HL-60 (cell line): ENCODE measurements at regions not wholly inside any gene's neighbourhood (a gene's known extent, or its start where the extent isn't known, plus 50 kb on each side); places are given as distances from the start of the nearest gene placed in this dataset.

Experiments
- POLR2AphosphoS5 ChIP-seq: IDR thresholded peaks from 2 replicates; pipeline ENCODE4 v1.6.1; 2012; ENCODE audit warnings: low read depth
- TF ChIP-seq, protein P1 (sequence below): IDR thresholded peaks from one replicate; pipeline ENCODE4 v1.5.1; 2011; ENCODE audit warnings: low read length, control low read depth, inconsistent platforms; ENCODE audit not compliant: insufficient read depth
- TF ChIP-seq, protein P2 (sequence below): IDR thresholded peaks from 2 replicates; pipeline ENCODE4 v1.6.1; 2012; ENCODE audit warnings: low read depth; ENCODE audit not compliant: insufficient replicate concordance

- TF ChIP-seq, protein P1, sequence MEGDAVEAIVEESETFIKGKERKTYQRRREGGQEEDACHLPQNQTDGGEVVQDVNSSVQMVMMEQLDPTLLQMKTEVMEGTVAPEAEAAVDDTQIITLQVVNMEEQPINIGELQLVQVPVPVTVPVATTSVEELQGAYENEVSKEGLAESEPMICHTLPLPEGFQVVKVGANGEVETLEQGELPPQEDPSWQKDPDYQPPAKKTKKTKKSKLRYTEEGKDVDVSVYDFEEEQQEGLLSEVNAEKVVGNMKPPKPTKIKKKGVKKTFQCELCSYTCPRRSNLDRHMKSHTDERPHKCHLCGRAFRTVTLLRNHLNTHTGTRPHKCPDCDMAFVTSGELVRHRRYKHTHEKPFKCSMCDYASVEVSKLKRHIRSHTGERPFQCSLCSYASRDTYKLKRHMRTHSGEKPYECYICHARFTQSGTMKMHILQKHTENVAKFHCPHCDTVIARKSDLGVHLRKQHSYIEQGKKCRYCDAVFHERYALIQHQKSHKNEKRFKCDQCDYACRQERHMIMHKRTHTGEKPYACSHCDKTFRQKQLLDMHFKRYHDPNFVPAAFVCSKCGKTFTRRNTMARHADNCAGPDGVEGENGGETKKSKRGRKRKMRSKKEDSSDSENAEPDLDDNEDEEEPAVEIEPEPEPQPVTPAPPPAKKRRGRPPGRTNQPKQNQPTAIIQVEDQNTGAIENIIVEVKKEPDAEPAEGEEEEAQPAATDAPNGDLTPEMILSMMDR, result no peak
- no peak for TF ChIP-seq POLR2AphosphoS5
- TF ChIP-seq, protein P2, sequence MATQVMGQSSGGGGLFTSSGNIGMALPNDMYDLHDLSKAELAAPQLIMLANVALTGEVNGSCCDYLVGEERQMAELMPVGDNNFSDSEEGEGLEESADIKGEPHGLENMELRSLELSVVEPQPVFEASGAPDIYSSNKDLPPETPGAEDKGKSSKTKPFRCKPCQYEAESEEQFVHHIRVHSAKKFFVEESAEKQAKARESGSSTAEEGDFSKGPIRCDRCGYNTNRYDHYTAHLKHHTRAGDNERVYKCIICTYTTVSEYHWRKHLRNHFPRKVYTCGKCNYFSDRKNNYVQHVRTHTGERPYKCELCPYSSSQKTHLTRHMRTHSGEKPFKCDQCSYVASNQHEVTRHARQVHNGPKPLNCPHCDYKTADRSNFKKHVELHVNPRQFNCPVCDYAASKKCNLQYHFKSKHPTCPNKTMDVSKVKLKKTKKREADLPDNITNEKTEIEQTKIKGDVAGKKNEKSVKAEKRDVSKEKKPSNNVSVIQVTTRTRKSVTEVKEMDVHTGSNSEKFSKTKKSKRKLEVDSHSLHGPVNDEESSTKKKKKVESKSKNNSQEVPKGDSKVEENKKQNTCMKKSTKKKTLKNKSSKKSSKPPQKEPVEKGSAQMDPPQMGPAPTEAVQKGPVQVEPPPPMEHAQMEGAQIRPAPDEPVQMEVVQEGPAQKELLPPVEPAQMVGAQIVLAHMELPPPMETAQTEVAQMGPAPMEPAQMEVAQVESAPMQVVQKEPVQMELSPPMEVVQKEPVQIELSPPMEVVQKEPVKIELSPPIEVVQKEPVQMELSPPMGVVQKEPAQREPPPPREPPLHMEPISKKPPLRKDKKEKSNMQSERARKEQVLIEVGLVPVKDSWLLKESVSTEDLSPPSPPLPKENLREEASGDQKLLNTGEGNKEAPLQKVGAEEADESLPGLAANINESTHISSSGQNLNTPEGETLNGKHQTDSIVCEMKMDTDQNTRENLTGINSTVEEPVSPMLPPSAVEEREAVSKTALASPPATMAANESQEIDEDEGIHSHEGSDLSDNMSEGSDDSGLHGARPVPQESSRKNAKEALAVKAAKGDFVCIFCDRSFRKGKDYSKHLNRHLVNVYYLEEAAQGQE, result no peak
Measured at GRCh38 chr6:10305790-10306415, 109.0 kb downstream of the TFAP2A start.
